ENCODE measurements at regions not wholly inside any gene's neighbourhood (a gene's known extent, or its start where the extent isn't known, plus 50 kb on each side); places are given as distances from the start of the nearest gene placed in this dataset.

GRCh38 chr2:239696559-239697207 is 295.9 kb upstream of the HDAC4 start:
- TF ChIP-seq CTCF (IDR thresholded peaks at IDR 0.05), result no peak
- TF ChIP-seq POLR2A (IDR thresholded peaks at IDR 0.05), result no peak
